GM23248 (cell line): ENCODE measurements at regions not wholly inside any gene's neighbourhood (a gene's known extent, or its start where the extent isn't known, plus 50 kb on each side); places are given as distances from the start of the nearest gene placed in this dataset.
"Not testable (repeated sequence)": the region's sequence is repeated elsewhere in the genome, so short reads cannot be mapped to it uniquely, and the experiment has no call there.

Experiments
- DNase-seq: peaks from one replicate; pipeline ENCODE4 v3.0.0-alpha.2; 2015
- H2AFZ ChIP-seq: fragments of 200-600 bp; sonication (generic); 2 replicates; pipeline ENCODE4 v1.6.1; 2016; ENCODE audit warnings: antibody characterized with exemption
- H3F3A ChIP-seq: fragments of 200-600 bp; sonication (generic); 2 replicates; pipeline ENCODE4 v1.6.1; 2016; ENCODE audit warnings: mild to moderate bottlenecking, antibody characterized with exemption, mixed run types; ENCODE audit not compliant: insufficient read depth
- H3K27ac ChIP-seq: fragments of 200-600 bp; sonication (generic); 2 replicates; pipeline ENCODE4 v1.5.1; 2016; ENCODE audit warnings: mild to moderate bottlenecking
- H3K27me3 ChIP-seq: fragments of 200-600 bp; sonication (generic); replicated peaks from 2 replicates; pipeline ENCODE4 v1.6.1; 2016; ENCODE audit warnings: mild to moderate bottlenecking; ENCODE audit not compliant: insufficient read depth
- H3K36me3 ChIP-seq: fragments of 200-600 bp; sonication (generic); 2 replicates; pipeline ENCODE4 v1.6.1; 2016; ENCODE audit warnings: low read depth, mild to moderate bottlenecking
- H3K4me1 ChIP-seq: fragments of 200-600 bp; sonication (generic); 2 replicates; pipeline ENCODE4 v1.6.1; 2016; ENCODE audit warnings: mild to moderate bottlenecking; ENCODE audit not compliant: insufficient read depth
- H3K4me2 ChIP-seq: fragments of 200-600 bp; sonication (generic); one replicate; pipeline ENCODE4 v1.6.1; 2016; ENCODE audit warnings: mild to moderate bottlenecking; ENCODE audit not compliant: unreplicated experiment
- H3K4me3 ChIP-seq: fragments of 200-600 bp; sonication (generic); 2 replicates; pipeline ENCODE4 v1.5.1; 2016; ENCODE audit warnings: mild to moderate bottlenecking
- H3K79me2 ChIP-seq: fragments of 200-600 bp; sonication (generic); 2 replicates; pipeline ENCODE4 v1.6.1; 2016; ENCODE audit warnings: mild to moderate bottlenecking; ENCODE audit not compliant: insufficient read depth
- H3K9ac ChIP-seq: fragments of 200-600 bp; sonication (generic); 2 replicates; pipeline ENCODE4 v1.6.1; 2016; ENCODE audit warnings: mild to moderate bottlenecking
- H3K9me2 ChIP-seq: fragments of 200-600 bp; sonication (generic); 2 replicates; pipeline ENCODE4 v1.6.1; 2016; ENCODE audit warnings: mixed run types, mild to moderate bottlenecking, moderate library complexity; ENCODE audit not compliant: insufficient read depth
- H3K9me3 ChIP-seq: fragments of 200-600 bp; sonication (generic); one replicate; pipeline ENCODE4 v1.6.1; 2017; ENCODE audit warnings: low read depth
- H4K20me1 ChIP-seq: fragments of 200-600 bp; sonication (generic); 2 replicates; pipeline ENCODE4 v1.6.0; 2016; ENCODE audit not compliant: insufficient read depth
- EZH2 ChIP-seq: fragments of 200-600 bp; sonication (generic); IDR thresholded peaks from 2 replicates; pipeline ENCODE4 v1.6.1; 2018; ENCODE audit warnings: antibody characterized with exemption, mild to moderate bottlenecking; ENCODE audit not compliant: insufficient read depth, poor library complexity, severe bottlenecking
- EZH2phosphoT487 ChIP-seq: fragments of 200-600 bp; sonication (generic); IDR thresholded peaks from 2 replicates; pipeline ENCODE4 v1.6.1; 2018; ENCODE audit warnings: antibody characterized with exemption, moderate library complexity, mild to moderate bottlenecking, low read depth; ENCODE audit not compliant: insufficient read depth
- WGBS, 2 experiments: methylation state at CpG; one replicate each; pipeline ENCODE4 v1.1.6; 2015 to 2017; ENCODE audit warnings: low lambda C conversion rate in 2 of 2, low coverage in 1 of 2; ENCODE audit errors: missing lambda C conversion rate in 2 of 2; 5-methylcytosine and 5-hydroxymethylcytosine counted together
- in situ Hi-C: fragments of 300-500 bp; cut with MboI; formaldehyde crosslinking; loops from 2 replicates; pipeline ENCODE4 v1.15.0; 2020

GRCh38 chr4:103842076-103842475 lies 122.3 kb upstream of the TACR3 start:
- no peaks in the 10 kb centered on the region for H3F3A ChIP-seq

DNA sequence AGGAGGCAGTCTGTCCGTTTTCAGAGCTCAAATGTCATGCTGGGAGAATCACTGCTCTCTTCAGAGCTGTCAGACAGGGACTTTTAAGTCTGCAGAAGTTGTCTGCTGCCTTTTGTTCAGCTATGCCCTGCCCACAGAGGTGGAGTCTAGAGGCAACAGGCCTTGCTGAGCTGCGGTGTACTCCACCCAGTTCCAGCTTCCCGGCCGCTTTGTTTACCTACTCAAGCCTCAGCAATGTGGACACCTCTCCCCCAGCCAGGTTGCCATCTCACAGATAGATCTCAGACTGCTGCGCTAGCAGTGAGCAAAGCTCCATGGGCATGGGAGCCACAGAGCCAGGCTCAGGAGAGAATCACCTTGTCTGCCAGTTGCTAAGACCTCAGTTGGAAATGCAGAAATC lies 90.5 kb upstream of the TACR3 start:
- not testable (repeated sequence) for H3K79me2 ChIP-seq

More at GRCh38 chr4:103842076-103842475, 122.3 kb upstream of the TACR3 start:
- no peak overlapping the region for H3K4me3 ChIP-seq
- no peaks in the 10 kb centered on the region for H3K9me2 ChIP-seq
- H3K9ac ChIP-seq, result no peak overlapping the region
- 0 to 6% methylated on average over 1 of the region's 1 CpG for whole genome bisulfite sequencing, 2 experiments
- no peaks in the 10 kb centered on the region for H4K20me1 ChIP-seq
- no peaks in the 10 kb centered on the region for H3K36me3 ChIP-seq
- H2AFZ ChIP-seq, result no peak overlapping the region
- no peak for DNase-seq
- H3K9me3 ChIP-seq, result no peaks in the 10 kb centered on the region
- no peak overlapping the region for H3K4me2 ChIP-seq
- H3K27me3 ChIP-seq, result no peaks in the 10 kb centered on the region
- no peaks in the 10 kb centered on the region for H3K4me1 ChIP-seq
- no peak overlapping the region for H3K27ac ChIP-seq
- TF ChIP-seq EZH2phosphoT487, result no peak
- TF ChIP-seq EZH2, result no peak
- in situ Hi-C loops, result no loop called here
- H3K79me2 ChIP-seq, result no peaks in the 10 kb centered on the region

DNA sequence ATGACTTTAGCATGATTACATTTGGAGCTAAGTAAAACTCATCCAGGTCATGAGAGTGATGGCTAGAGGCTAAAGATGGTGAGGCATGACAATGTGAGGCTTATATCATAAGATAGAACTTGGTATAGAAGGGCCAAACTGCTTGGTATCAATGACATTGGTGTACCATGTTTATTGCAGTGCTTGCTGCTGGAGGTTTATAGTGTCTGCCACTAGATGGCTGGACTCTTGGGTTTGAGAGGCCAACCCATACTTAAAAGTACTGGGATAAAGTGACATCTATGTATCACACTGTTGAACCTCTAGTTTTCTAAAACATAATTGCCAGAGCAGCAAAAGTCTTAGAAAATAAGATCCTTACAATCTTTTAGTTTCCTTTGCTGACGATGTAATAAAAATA lies 83.0 kb upstream of the TACR3 start:
- Histone ChIP-seq H4K20me1 (no peaks in the 10 kb centered on the region), H3K9ac (no peak overlapping the region), H2AFZ (no peak overlapping the region), H3K9me3 (no peaks in the 10 kb centered on the region), H3K27ac (no peak overlapping the region), H3K27me3 (no peaks in the 10 kb centered on the region), H3K79me2 (no peaks in the 10 kb centered on the region), H3K4me1 (no peaks in the 10 kb centered on the region), H3K36me3 (no peaks in the 10 kb centered on the region), H3K4me2 (no peak overlapping the region), H3K9me2 (no peaks in the 10 kb centered on the region), H3K4me3 (no peak overlapping the region), H3F3A (no peaks in the 10 kb centered on the region)
- DNase-seq, result no peak
- TF ChIP-seq EZH2phosphoT487, result no peak
- no peak for TF ChIP-seq EZH2
- WGBS, 2 experiments, result 33 to 52% methylated on average over 1 of the region's 1 CpG
- in situ Hi-C loops, result no loop called here

More for the DNA sequence above, 90.5 kb upstream of the TACR3 start:
- 44% methylated on average over 5 of the region's 5 CpGs for WGBS, 2 experiments
- H3K4me1 ChIP-seq, H3K27me3 ChIP-seq, H2AFZ ChIP-seq, H4K20me1 ChIP-seq, in situ Hi-C loops, H3K27ac ChIP-seq, H3K9me2 ChIP-seq, H3K36me3 ChIP-seq, H3K4me3 ChIP-seq, H3F3A ChIP-seq, H3K9me3 ChIP-seq, H3K4me2 ChIP-seq, H3K9ac ChIP-seq, DNase-seq: not testable (repeated sequence)

- TF ChIP-seq EZH2, result no peak
- TF ChIP-seq EZH2phosphoT487, result no peak
- in situ Hi-C loops, result loop anchor here (10.0 kb wide), 1 partner anchor 582 kb away; no protein-coding TSS in a partner anchor
Observed at GRCh38 chr4:103787057-103787456, 67.3 kb upstream of the TACR3 start.

GRCh38 chr4:103786593-103786992 lies 66.8 kb upstream of the TACR3 start:
- Histone ChIP-seq H3K9ac (no peak overlapping the region), H3K79me2 (no peaks in the 10 kb centered on the region), H3K27me3 (no peaks in the 10 kb centered on the region), H3K27ac (no peak overlapping the region), H3K4me1 (no peaks in the 10 kb centered on the region), H3K9me3 (no peaks in the 10 kb centered on the region), H3K4me3 (no peak overlapping the region), H3K9me2 (no peaks in the 10 kb centered on the region), H3K36me3 (no peaks in the 10 kb centered on the region), H3F3A (no peaks in the 10 kb centered on the region), H2AFZ (no peak overlapping the region), H4K20me1 (no peaks in the 10 kb centered on the region), H3K4me2 (no peak overlapping the region)
- no peak for DNase-seq
- 0% methylated on average over 1 of the region's 1 CpG for WGBS, 2 experiments
- TF ChIP-seq EZH2phosphoT487 (no peak), EZH2 (no peak)
- in situ Hi-C loops, result loop anchor here (10.0 kb wide), 1 partner anchor 582 kb away; no protein-coding TSS in a partner anchor

More at GRCh38 chr4:103787057-103787456, 67.3 kb upstream of the TACR3 start:
- Histone ChIP-seq H3K27me3 (no peaks in the 10 kb centered on the region), H3K9ac (no peak overlapping the region), H3K9me2 (no peaks in the 10 kb centered on the region), H3K4me2 (no peak overlapping the region), H2AFZ (no peak overlapping the region), H3K27ac (no peak overlapping the region), H3F3A (no peaks in the 10 kb centered on the region), H3K4me3 (no peak overlapping the region), H3K9me3 (no peaks in the 10 kb centered on the region), H3K79me2 (no peaks in the 10 kb centered on the region), H3K4me1 (no peaks in the 10 kb centered on the region), H3K36me3 (no peaks in the 10 kb centered on the region), H4K20me1 (no peaks in the 10 kb centered on the region)
- no peak for DNase-seq
- WGBS, 2 experiments, result 48 to 58% methylated on average over 4 of the region's 4 CpGs
